ENCODE measurements at regions not wholly inside any gene's neighbourhood (a gene's known extent, or its start where the extent isn't known, plus 50 kb on each side); places are given as distances from the start of the nearest gene placed in this dataset.
"Not testable (repeated sequence)": the region's sequence is repeated elsewhere in the genome, so short reads cannot be mapped to it uniquely, and the experiment has no call there.

DNA sequence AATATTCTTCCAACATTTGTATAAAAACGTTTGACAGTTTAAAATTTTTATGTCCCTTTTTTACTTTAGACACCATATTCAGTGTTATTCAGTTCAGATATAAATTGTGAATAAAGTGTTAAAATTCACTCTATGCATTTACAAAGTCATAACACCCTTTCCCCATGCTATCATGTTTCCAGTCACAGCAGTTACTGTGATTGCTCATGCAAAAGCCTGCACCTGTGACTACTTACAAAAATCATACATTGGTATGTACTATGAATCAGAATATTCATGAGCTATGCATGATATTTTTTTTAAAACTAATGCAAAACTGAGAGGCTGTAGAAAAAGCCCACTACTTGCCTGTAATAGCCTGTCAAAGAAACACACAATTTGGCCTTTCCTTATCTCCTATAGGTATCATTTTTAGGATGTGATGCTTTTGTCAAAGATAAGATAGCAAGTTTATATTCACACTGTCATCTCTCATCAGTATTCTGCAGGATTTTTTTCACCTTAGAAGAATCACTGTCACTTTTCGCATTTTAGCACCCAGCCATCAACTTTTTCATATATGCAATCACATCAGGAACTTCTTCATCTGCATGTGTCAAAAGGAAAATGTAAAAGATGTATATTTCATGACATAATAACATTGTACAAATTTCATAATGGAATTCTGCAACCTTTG, 443.2 kb downstream of the C12orf50 start:
- TF ChIP-seq, protein P1, sequence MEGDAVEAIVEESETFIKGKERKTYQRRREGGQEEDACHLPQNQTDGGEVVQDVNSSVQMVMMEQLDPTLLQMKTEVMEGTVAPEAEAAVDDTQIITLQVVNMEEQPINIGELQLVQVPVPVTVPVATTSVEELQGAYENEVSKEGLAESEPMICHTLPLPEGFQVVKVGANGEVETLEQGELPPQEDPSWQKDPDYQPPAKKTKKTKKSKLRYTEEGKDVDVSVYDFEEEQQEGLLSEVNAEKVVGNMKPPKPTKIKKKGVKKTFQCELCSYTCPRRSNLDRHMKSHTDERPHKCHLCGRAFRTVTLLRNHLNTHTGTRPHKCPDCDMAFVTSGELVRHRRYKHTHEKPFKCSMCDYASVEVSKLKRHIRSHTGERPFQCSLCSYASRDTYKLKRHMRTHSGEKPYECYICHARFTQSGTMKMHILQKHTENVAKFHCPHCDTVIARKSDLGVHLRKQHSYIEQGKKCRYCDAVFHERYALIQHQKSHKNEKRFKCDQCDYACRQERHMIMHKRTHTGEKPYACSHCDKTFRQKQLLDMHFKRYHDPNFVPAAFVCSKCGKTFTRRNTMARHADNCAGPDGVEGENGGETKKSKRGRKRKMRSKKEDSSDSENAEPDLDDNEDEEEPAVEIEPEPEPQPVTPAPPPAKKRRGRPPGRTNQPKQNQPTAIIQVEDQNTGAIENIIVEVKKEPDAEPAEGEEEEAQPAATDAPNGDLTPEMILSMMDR (conservative IDR thresholded peaks at IDR 0.05) = no peak
- no peak overlapping the region for H3K27ac ChIP-seq

DNA sequence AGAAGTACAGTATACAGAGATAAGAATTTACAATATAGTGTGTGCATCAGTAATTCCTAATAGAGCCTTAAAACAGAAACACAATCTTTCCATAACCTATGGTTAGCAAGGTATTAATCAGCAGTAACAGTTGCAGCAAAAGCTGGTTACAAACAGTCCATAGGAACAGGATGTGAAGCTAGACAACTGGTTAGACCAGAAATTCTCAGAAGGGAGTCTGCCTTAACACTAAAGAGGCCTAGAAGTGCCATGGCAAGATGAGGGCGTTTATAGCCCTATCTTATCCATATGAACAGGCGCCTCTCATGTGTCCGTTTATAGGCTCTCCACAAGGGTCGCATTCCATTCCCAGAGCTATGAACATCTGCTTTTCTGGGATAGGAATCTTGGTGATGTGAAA, 450.1 kb downstream of the C12orf50 start:
- not testable (repeated sequence) for H3K27ac ChIP-seq

DNA sequence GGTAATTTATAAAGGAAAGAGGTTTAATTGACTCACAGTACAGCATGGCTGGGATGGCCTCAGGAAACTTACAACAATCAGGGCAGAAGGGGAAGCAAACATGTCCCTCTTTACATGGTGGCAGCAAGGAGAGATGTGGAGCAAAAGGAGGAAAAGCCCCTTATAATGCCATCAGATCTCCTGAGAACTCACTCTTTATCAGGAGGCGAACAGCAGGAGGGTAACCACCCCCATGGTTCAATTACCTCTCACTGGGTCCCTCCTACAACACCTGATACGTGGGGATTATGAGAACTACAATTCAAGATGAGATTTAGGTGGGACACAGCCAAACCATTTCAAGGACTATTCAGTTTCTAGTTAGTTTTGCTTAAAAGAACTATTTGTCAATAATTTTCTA, 453.3 kb downstream of the C12orf50 start:
- TF ChIP-seq, protein P1 (conservative IDR thresholded peaks at IDR 0.05) = no peak
- no peak overlapping the region for H3K27ac ChIP-seq

DNA sequence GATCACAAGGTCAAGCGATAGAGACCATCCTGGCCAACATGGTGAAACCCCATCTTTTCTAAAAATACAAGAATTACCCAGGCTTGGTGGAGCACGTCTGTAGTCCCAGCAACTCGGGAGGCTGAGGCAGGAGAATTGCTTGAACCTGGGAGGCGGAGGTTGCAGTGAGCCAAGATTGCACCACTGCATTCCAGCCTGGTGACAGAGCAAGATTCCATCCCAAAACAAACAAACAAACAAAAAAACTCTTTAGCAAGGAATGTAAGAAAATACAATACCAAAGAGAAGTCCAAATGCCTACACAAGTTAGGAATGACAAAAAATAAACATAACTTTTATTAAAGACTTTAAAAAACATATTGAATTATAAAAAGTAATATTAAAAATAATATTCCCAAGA, 462.3 kb downstream of the C12orf50 start:
- H3K27ac ChIP-seq = not testable (repeated sequence)

DNA sequence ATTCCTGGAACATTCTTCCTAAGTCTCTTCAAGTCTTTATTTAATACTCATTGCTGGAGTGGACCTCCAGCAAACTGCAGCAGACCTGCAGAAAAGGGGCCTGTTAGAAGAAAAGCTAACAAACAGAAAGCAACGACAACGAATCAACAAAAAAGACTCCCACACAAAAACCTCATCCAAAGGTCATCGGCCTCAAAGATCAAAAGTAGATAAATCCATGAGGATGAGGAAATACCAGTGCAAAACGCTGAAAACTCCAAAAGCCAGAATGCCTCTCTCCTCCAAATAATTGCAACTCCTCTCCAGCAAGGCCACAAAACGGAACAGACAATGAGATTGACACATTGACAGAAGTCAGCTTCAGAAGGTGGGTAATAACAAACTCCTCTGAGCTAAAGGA, 472.2 kb downstream of the C12orf50 start:
- no peak overlapping the region for H3K27ac ChIP-seq
- TF ChIP-seq, protein P1 (conservative IDR thresholded peaks at IDR 0.05) = no peak

DNA sequence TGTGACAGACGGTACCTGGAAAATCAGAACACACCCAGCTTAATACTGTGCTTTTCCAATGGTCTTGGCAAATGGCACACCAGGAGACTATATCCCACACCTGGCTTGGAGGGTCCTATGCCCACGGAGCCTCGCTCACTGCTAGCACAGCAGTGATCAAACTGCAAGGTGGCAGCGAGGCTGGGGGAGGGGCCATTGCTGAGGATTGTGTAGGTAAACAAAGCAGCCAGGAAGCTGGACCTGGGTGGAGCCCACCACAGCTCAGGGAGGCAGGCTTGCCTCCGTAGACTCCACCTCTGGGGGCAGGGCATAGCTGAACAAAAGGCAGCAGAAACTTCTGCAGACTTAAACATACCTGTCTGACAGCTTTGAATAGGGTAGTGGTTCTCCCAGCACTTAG, 498.0 kb downstream of the C12orf50 start:
- not testable (repeated sequence) for H3K27ac ChIP-seq

DNA sequence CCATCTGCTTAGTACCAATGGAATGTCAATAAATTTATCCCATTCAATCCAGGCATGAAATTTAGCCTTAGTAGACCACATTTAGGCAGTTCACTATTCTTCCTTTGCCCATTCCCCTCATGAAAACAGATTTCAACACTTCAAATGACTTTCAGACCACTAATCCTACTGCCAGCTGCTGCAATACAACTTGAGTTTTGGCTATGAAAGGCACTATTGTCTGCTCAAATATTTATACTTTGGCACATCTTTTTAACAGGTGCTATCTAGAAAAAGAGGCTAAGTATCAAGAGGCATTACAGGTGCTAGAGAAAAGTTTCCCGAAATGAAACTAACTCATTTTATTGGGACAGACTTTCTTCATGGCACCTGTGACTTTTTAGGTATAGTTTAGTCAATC, 499.8 kb downstream of the C12orf50 start:
- no peak overlapping the region for H3K27ac ChIP-seq
- TF ChIP-seq, protein P1 (conservative IDR thresholded peaks at IDR 0.05) = no peak

- H3K27ac ChIP-seq = no peak overlapping the region
- TF ChIP-seq, protein P1 (conservative IDR thresholded peaks at IDR 0.05) = no peak
Observed at GRCh38 chr12:87520968-87521367, 508.2 kb downstream of the C12orf50 start.

DNA sequence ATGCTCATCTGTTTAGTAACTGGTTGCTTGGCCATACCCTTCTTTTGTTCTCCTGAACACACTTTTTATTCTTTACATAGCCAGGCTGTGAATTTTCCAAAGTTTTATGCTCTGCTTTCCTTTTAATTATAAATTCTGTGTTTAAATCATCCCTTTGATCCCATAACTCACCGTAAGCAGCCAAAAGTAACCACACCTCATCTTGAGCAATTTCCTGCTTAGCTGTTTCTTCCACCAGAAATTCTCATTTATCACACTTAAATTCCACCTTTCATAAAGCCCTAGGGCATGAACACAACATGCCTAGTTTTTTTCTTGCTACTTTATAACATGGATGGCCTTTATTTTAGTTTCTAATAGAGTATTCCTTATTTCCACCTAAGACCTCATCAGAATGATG, 510.7 kb downstream of the C12orf50 start:
- H3K27ac ChIP-seq = no peak overlapping the region
- TF ChIP-seq, protein P1 (conservative IDR thresholded peaks at IDR 0.05) = no peak
